BJ (cell line): ENCODE measurements at regions not wholly inside any gene's neighbourhood (a gene's known extent, or its start where the extent isn't known, plus 50 kb on each side); places are given as distances from the start of the nearest gene placed in this dataset.

Experiments
- CTCF ChIA-PET: fragments of 350-600 bp; formaldehyde crosslinking; extraction: SDS; loops from one replicate; lab custom pipeline; 2021; ENCODE audit warnings: antibody characterized with exemption, inconsistent platforms; lab: Yijun Ruan, JAX
- POLR2A ChIA-PET: fragments of 300-600 bp; sonication (Branson Sonifier 250); formaldehyde crosslinking; extraction: SDS; loops from one replicate; lab custom pipeline; 2021; ENCODE audit warnings: antibody characterized with exemption; lab: Charles Lee
- DNase-seq: peaks from one replicate; pipeline ENCODE4 v3.0.0-alpha.2; 2011; ENCODE audit warnings: low read depth
- H3K27me3 ChIP-seq: 2 replicates; pipeline ENCODE4 v1.6.0; 2011; ENCODE audit warnings: low read length; ENCODE audit not compliant: control insufficient read depth, insufficient read depth
- H3K36me3 ChIP-seq: 2 replicates; pipeline ENCODE4 v1.5.1; 2011; ENCODE audit warnings: low read length; ENCODE audit not compliant: control insufficient read depth, insufficient read depth
- H3K4me3 ChIP-seq: 2 replicates; pipeline ENCODE4 v1.5.1; 2011; ENCODE audit warnings: low read depth, mild to moderate bottlenecking, control low read depth, low read length
- CTCF ChIP-seq: IDR thresholded peaks from 2 replicates; pipeline ENCODE4 v1.5.1; 2011; ENCODE audit warnings: low read depth, mild to moderate bottlenecking, control low read depth, inconsistent platforms, low read length, moderate library complexity; ENCODE audit not compliant: insufficient read depth

GRCh38 chr15:96599268-96599667, 268.8 kb downstream of the NR2F2 start:
- no peaks in the 10 kb centered on the region for H3K27me3 ChIP-seq

DNA sequence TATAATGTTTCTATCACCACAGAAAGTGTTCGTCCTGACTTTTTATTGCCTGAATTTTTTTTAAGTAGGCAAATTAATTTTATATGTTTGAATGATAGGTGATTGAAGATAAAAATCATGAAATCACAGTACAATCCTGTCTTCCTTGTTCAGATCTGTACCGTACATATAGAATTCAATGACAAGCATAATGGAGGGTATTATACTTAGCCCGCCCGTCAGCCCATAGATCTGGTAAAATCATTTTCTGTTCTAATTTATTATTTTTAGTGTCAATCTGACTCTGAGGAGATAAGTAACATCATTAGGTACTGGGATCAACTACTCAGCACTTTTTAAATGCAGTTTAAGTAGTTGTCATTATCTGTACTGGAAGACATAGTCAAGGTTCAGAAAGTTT, 269.9 kb downstream of the NR2F2 start:
- Histone ChIP-seq H3K36me3 (no peaks in the 10 kb centered on the region), H3K27me3 (no peaks in the 10 kb centered on the region), H3K4me3 (no peak overlapping the region)
- CTCF ChIA-PET: no interaction called here
- TF ChIP-seq CTCF: no peak
- no peak for DNase-seq
- POLR2A ChIA-PET: no interaction called here

More at GRCh38 chr15:96599268-96599667, 268.8 kb downstream of the NR2F2 start:
- Histone ChIP-seq H3K36me3 (no peaks in the 10 kb centered on the region), H3K4me3 (no peak overlapping the region)
- DNase-seq: no peak
- ChIA-PET POLR2A (no interaction called here), CTCF (no interaction called here)
- no peak for TF ChIP-seq CTCF

DNA sequence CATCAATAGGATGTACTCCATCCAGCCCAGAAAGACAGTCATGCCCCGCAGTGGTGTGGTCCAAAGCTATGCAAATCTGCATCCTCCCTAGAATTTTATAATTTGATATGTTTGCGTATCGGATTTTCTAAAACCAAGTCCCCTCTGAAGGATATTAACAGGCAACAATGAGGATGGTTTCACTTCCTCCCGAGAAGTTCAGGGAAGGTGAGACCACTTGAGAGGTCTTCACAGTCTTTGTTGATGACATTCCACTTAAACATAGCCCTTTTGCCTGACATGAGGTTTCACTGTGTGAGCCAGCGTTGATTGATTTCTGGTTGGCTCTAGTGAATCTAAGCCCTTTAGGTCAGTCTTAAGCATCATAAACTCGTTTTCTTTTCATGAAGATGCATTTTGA, 276.1 kb downstream of the NR2F2 start:
- CTCF ChIA-PET: no interaction called here
- DNase-seq: no peak
- no peak overlapping the region for H3K4me3 ChIP-seq
- POLR2A ChIA-PET: no interaction called here
- no peaks in the 10 kb centered on the region for H3K36me3 ChIP-seq
- H3K27me3 ChIP-seq: no peaks in the 10 kb centered on the region
- TF ChIP-seq CTCF: no peak

- ChIA-PET CTCF (no interaction called here), POLR2A (no interaction called here)
- Histone ChIP-seq H3K4me3 (no peak overlapping the region), H3K27me3 (no peaks in the 10 kb centered on the region), H3K36me3 (no peaks in the 10 kb centered on the region)
- no peak for TF ChIP-seq CTCF
- DNase-seq: no peak
Measured at GRCh38 chr15:96610757-96611156, 280.3 kb downstream of the NR2F2 start.

DNA sequence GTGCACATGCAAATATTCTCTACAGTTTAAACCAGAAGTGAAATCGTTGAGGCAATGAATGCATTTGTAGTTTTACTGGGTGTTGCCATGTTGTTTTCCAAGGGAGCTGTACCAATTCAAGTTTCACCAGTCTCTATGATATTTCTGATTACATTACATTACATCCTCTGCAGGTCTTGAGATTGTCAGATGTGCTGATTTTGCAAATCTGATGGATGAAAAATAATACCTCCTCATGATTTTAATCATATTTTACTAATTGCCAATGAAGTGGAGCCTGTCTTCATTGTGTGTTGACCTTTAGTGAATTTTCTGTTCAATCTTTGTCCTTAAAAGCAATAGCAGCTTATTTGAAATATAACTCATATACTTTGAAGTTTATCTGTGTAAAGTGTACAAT, 282.4 kb downstream of the NR2F2 start:
- no peaks in the 10 kb centered on the region for H3K27me3 ChIP-seq
- no peak for DNase-seq
- H3K4me3 ChIP-seq: no peak overlapping the region
- no peaks in the 10 kb centered on the region for H3K36me3 ChIP-seq
- CTCF ChIA-PET: no interaction called here
- POLR2A ChIA-PET: no interaction called here
- no peak for TF ChIP-seq CTCF
